Psoas muscle (tissue), 7 donors: ENCODE measurements at regions not wholly inside any gene's neighbourhood (a gene's known extent, or its start where the extent isn't known, plus 50 kb on each side); places are given as distances from the start of the nearest gene placed in this dataset.
"Not testable (repeated sequence)": the region's sequence is repeated elsewhere in the genome, so short reads cannot be mapped to it uniquely, and the experiment has no call there.

ENCODE experiments used
- ATAC-seq, 4 donors: fragments of 200-7000 bp; cut with Tn5 transposase; one replicate each; pipeline ENCODE4 v1.9.1; 2020; ENCODE audit warnings: moderate library complexity in 3 of 4, mild to moderate bottlenecking in 2 of 4
- DNase-seq, 2 donors: peaks; one replicate each; pipeline ENCODE4 v3.0.0-alpha.2; 2020
- H3K27ac ChIP-seq: fragments of 200-600 bp; one replicate; pipeline ENCODE4 v1.8.0; 2022
- H3K27me3 ChIP-seq, 3 donors: fragments of 200-600 bp in 1 of 3; one replicate each; pipeline versions ENCODE4 v1.6.1 to v1.8.0; 2013 to 2022; ENCODE audit warnings: low read length in 2 of 3, mild to moderate bottlenecking in 2 of 3, moderate library complexity in 1 of 3; ENCODE audit not compliant: insufficient read depth in 3 of 3
- H3K36me3 ChIP-seq, 2 donors: fragments of 200-600 bp in 1 of 2; one replicate each; pipeline versions ENCODE4 v1.6.1 to v1.8.0; 2013 to 2022; ENCODE audit warnings: low read depth in 1 of 2, mild to moderate bottlenecking in 1 of 2, moderate library complexity in 1 of 2; ENCODE audit not compliant: insufficient read depth in 1 of 2
- H3K4me1 ChIP-seq: fragments of 200-600 bp; one replicate; pipeline ENCODE4 v1.8.0; 2022
- H3K4me3 ChIP-seq: fragments of 200-600 bp; one replicate; pipeline ENCODE4 v1.8.0; 2022; ENCODE audit warnings: mild to moderate bottlenecking
- H3K9me3 ChIP-seq: fragments of 200-600 bp; one replicate; pipeline ENCODE4 v1.8.0; 2022
- WGBS, 3 donors: extraction: QIAGEN DNeasy Blood & Tissue Kit; methylation state at CpG; one replicate each; pipeline versions ENCODE4 v1.1.6 to v1.1.7; 2013; 5-methylcytosine and 5-hydroxymethylcytosine counted together
- intact Hi-C, 2 donors: fragments of 100-400 bp; cut with DNase I; formaldehyde crosslinking; loops; one replicate each; pipeline versions ENCODE4 v1.11.0 to v1.14.2; 2022
- TF ChIP-seq, protein P1 (sequence below): fragments of 200-600 bp; IDR thresholded peaks from one replicate; pipeline ENCODE4 v1.8.0; 2022; ENCODE audit warnings: antibody characterized with exemption
- donor health status: healthy with polysubstance abuse.
- donor health status: DM: no; HTN: no; CAD: no; lungs with moderate emphysema.
- donor health status: Bipolar disorder and iron deficiency.
- donor health status: healthy.
- donor health status: DM: yes; HTN: yes; CAD: no.
- donor health status: DM: no; HTN: no; CAD: no.
- donor health status: DM: yes; HTN: yes; CAD: no.

DNA sequence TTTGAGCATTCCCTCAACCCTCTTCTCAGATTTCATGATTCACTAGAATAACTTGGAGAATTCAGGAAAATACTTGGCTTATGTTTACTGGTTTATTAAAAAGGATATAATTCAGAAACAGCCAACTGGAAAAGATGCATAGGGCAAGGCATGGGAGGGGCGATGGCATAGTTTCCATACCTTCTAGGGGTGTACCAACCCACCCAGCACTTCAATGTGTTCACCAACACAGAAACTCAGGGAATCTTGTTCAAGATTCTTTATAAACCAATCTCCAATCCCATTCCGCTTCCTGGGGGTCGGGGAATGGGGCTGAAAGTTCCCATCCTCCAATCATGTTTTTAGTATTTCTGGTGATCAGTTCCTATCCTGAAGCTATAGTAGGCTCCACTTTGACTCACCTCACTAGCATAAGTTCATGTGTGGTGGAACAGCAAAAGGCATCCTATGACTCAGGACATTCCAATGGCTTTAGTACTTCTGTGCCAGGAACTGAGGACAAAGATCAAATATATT is 164.4 kb downstream of the SIM1 start:
- DNase-seq (no peak), ATAC-seq (peak in 2 of 4 donors; percentile 65 to 82)
- Histone ChIP-seq H3K4me1 (no peaks in the 10 kb centered on the region), H3K36me3 (no peaks in the 10 kb centered on the region), H3K4me3 (no peak overlapping the region), H3K27ac (no peak overlapping the region), H3K27me3 (no peaks in the 10 kb centered on the region), H3K9me3 (no peaks in the 10 kb centered on the region)
- intact Hi-C loops: no loop called here
- TF ChIP-seq, protein P1, sequence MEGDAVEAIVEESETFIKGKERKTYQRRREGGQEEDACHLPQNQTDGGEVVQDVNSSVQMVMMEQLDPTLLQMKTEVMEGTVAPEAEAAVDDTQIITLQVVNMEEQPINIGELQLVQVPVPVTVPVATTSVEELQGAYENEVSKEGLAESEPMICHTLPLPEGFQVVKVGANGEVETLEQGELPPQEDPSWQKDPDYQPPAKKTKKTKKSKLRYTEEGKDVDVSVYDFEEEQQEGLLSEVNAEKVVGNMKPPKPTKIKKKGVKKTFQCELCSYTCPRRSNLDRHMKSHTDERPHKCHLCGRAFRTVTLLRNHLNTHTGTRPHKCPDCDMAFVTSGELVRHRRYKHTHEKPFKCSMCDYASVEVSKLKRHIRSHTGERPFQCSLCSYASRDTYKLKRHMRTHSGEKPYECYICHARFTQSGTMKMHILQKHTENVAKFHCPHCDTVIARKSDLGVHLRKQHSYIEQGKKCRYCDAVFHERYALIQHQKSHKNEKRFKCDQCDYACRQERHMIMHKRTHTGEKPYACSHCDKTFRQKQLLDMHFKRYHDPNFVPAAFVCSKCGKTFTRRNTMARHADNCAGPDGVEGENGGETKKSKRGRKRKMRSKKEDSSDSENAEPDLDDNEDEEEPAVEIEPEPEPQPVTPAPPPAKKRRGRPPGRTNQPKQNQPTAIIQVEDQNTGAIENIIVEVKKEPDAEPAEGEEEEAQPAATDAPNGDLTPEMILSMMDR: no peak
- 58 to 93% (median 74%) methylated on average over 3 of the region's 3 CpGs for WGBS, 3 donors

DNA sequence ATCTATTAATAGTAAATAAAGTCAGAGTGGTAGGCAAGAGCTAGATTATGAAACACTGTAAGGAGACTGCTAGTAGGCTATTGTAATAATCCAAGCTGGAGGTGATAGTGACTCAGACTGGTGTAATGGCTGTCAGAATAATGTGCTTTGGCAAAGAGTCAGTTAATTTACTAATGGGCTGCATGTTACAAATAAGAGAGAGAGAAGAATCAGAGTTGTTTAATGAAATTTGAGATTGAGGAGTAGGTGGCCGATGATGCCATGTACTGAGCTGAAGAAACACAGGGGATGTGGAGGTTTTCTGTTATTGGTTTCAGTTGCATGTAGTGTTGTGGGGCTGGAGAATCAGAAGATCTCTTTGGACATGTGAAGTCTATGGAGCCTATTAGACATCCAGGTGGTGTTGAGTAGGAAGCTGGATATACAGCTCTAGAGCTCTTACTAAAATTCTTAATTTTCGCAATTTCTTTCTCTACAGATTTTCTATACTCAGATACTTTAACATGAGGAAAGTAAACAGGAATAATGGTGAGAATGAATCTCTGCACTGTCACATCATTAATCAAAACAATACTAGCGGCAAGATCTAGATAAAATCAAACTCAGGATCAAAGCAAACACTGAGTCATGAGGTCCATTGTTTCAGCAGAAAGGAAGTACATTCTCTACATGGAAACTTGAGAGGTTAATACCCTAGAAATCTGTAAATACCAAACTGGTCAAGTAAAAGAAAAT is 167.7 kb downstream of the SIM1 start:
- WGBS, 3 donors: 81 to 85% (median 84%) methylated on average over 3 of the region's 3 CpGs
- no peaks in the 10 kb centered on the region for H3K36me3 ChIP-seq
- TF ChIP-seq, protein P1: no peak
- H3K27me3 ChIP-seq: no peaks in the 10 kb centered on the region
- H3K27ac ChIP-seq: no peak overlapping the region
- intact Hi-C loops: no loop called here
- peak in 2 of 4 donors; percentile 38 to 45 for ATAC-seq
- no peak for DNase-seq
- no peaks in the 10 kb centered on the region for H3K4me1 ChIP-seq
- no peak overlapping the region for H3K4me3 ChIP-seq
- H3K9me3 ChIP-seq: no peaks in the 10 kb centered on the region

DNA sequence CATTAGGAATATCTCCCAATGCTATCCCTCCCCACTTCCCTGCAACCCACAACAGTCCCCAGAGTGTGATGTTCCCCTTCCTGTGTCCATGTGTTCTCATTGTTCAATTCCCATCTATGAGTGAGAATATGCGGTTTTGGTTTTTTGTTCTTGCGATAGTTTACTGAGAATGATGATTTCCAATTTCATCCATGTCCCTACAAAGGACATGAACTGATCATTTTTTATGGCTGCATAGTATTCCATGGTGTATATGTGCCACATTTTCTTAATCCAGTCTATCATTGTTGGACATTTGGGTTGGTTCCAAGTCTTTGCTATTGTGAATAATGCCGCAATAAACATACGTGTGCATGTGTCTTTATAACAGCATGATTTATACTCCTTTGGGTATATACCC is 169.5 kb downstream of the SIM1 start:
- intact Hi-C loops, H3K27me3 ChIP-seq, ATAC-seq, H3K36me3 ChIP-seq, H3K4me1 ChIP-seq, H3K4me3 ChIP-seq, DNase-seq, H3K9me3 ChIP-seq, H3K27ac ChIP-seq: not testable (repeated sequence)
- 91 to 93% (median 93%) methylated on average over 4 of the region's 4 CpGs for WGBS, 3 donors

DNA sequence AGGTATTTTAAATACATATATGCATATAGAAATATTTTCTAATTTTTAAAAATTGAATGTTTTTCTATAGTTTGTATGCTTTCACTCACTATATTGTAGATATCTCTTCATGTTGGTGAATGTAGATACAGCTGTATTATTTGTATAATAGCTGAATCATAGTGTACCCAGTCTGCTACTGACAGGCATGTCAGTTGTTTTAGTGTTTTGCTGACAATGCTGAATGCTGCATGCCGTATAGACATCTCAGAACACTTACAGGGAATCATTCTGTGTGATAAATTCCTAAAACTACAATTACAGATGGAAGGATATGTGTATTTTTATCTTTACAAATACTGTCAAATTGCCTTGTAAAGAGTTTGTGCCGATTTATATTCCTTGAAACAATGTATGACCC is 175.4 kb downstream of the SIM1 start:
- Histone ChIP-seq H3K9me3 (no peaks in the 10 kb centered on the region), H3K4me1 (no peaks in the 10 kb centered on the region), H3K36me3 (no peaks in the 10 kb centered on the region), H3K27me3 (no peaks in the 10 kb centered on the region), H3K27ac (no peak overlapping the region), H3K4me3 (no peak overlapping the region)
- TF ChIP-seq, protein P1: no peak
- ATAC-seq (no peak), DNase-seq (no peak)
- WGBS, 3 donors: 72 to 92% (median 79%) methylated on average over 2 of the region's 2 CpGs
- intact Hi-C loops: no loop called here

DNA sequence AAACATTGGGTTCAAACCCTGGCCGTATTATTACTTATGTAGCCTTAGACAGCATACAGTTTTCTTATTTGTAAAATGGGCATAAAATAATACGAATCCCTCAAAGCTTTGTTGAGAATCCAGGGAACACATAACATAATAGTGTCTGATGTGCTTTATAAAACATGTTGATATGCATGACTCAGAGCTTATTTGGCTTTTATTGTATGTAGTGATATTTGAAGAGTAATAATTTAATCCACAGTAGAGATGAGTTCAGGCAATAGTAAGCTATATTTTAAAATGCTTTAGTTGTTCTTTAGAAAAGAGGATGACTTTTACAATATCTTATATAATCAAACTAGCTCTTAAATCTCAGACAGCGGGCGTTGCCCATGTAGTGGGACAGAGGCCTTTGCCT is 176.4 kb downstream of the SIM1 start:
- Histone ChIP-seq H3K9me3 (no peaks in the 10 kb centered on the region), H3K4me1 (no peaks in the 10 kb centered on the region), H3K27ac (no peak overlapping the region), H3K27me3 (no peaks in the 10 kb centered on the region), H3K36me3 (no peaks in the 10 kb centered on the region), H3K4me3 (no peak overlapping the region)
- ATAC-seq: no peak
- WGBS, 3 donors: 94 to 96% (median 95%) methylated on average over 4 of the region's 4 CpGs
- intact Hi-C loops: no loop called here
- no peak for DNase-seq
- TF ChIP-seq, protein P1: no peak
